NCI-H460 (cell line): ENCODE measurements at regions not wholly inside any gene's neighbourhood (a gene's known extent, or its start where the extent isn't known, plus 50 kb on each side); places are given as distances from the start of the nearest gene placed in this dataset.
A peak's percentile ranks its signal among the peaks of the same experiment; 100 is the strongest.

Experiments used
- DNase-seq: peaks from one replicate; pipeline ENCODE4 v3.0.0-alpha.2; 2016; ENCODE audit warnings: low read depth; ENCODE audit errors: extremely low read depth

DNA sequence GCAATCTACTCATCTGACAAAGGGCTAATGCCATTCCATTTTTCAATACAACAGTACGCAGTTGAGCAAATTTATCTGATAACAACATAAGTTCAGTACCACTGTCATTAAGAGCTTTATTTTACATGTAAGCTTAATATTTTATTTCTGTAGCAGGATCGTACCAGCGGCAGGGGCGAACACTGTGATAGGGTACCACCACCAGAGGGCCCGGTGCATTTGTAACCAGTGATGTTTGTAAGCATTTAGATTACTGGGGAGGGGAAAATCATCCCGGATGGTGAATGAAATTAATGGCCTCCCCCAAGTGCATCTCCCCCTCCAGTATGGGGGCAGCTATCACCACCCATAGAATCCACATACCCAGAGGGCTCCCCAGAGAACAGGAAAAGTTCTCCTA lies 179.0 kb downstream of the ADGRA3 start:
- no peak for DNase-seq

DNA sequence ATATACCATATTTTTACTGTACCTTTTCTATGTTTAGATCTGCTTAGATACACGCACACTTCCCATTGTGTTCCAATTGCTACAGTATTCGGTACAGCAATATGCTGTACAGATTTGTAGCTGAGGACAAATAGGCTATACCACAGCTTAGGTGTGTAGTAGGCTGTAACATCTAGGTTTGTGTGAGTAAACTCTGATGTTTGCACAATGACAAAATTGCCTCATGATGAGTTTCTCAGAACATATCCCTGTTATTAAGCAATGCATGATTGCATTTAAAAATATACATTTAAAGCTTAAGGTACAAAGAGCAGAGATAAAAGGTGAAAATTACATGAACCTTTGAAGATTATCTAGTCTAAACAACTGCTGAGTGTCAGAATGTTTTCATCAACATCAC lies 181.7 kb downstream of the ADGRA3 start:
- no peak for DNase-seq

DNA sequence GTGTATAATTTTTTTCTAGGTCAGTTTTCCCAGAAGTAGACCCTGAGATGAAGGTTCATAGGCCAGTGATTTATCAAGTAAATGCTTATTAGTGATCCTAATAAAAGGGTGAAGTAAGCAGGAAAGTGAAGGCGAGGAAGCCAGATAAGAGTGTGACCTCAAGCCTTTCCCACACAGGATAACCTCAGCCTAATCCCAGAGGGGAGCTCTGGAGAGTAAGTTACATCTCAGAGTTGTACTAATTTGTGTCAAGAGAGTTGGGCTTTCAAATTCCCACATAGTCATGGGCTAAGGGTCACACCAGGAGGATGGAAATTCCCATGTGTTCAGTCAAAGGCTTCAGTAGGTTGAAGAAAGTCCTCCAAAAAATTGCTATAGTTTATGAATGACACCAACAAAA lies 191.4 kb downstream of the ADGRA3 start:
- DNase-seq, result no peak

DNA sequence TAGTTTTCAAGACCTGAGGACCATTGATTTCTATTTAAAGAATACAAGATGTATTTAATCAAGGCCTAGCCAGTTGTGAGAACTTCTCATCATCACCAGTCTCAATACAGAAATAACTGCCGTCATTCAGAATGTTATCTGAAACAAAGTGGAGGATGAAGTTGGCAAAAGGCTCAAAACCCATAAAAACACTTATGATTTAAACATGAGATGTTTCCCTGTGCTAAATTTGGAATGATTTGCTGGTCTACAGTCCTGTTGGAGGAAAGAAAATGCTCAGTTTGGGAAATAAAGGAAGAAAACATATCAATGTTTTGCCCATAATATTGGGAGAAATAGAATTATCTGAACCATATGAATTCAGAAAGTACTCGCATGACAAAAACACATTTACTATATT lies 192.2 kb downstream of the ADGRA3 start:
- no peak for DNase-seq

DNA sequence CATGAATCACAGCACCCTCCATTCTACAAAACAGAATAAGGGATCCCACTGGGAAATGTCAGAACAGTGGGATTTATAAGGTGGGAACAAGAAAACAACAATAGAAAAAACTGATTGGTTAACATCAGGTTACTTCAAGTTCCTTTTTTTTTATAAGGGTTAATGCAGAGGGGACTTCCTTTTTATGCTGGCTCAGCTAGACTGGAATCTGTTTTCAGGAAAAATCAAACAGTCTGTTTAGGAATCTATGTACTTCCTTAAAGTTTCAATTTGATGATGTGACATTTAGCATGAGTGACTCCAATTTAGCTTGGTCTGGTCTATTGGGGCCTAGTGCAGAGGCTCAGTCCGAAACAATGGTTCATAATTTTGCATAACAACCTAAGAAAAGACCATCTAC lies 192.9 kb downstream of the ADGRA3 start:
- DNase-seq, result no peak

DNA sequence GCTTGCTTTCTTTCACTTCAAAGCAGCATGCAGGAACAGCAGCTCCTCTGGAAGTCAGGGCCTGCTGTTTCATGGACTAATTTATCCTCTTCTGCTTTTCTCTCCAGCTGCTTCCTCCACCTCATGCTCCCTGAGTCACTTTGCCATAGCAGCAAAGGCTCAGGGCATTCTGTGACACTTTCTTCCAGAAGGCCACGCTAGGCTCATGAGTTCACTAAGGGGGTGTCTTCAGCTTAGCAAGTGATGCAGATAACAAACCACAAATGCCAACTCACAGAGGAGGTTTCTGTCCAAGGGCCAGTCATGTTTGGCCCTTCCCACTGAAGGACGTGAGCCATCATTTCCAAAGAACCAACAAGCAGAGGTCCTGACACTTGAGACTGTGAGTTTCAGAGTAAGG lies 200.2 kb downstream of the ADGRA3 start:
- no peak for DNase-seq

DNA sequence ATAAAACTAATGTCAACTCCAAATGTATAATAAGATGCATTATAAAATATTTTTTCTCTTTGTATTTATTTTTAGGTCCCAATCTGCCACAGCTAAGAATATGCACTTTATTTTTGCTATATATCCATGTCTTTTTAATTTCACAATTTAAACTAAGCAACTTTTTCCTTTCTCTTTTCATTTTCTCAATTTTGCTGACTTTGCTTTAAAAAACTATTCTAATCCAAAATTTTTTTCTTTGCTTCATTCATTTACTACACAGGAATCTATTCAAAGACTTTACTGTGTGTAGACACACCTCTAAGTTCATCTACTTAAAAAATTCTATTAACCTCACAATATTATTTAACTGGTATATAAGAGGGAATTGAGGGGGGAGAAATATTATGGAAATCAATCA lies 201.9 kb downstream of the ADGRA3 start:
- no peak for DNase-seq

DNA sequence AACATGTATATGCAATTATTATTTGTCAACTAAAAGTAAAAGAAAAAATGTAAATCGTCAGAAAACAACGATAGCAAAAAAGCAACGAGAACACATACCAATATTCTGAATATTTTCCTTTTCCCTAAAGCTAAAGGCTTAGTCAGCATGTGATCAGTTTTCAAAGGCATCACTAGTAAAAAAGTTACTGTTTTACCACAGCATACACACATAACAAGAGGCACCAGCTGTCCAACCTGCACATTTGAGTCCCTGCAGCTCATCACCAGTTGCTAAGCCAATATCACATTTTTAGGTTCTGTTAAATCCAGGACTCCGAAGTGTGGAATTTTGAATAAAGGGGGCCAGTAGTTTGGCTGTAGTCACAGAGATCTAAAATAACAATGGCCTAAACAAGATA lies 203.8 kb downstream of the ADGRA3 start:
- DNase-seq, result no peak

DNA sequence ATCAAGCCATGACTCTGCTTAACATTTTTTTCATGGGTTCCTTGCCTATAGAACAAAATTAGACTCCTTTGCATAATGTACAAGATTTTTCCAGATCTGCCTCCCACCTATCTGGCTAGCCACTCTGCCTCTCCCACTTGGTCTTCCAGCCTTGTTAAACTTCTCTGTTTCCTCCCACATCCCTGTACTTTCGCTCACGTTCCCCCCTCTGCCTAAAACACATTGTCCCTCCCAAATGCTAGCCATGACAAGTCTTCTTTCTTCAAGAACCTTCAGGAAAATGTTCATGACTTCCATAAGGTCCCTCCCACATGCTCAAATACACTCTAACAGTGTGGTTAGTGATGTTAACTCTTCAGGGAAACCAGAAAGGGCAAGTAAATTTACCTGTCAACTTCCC lies 214.6 kb downstream of the ADGRA3 start:
- no peak for DNase-seq

DNA sequence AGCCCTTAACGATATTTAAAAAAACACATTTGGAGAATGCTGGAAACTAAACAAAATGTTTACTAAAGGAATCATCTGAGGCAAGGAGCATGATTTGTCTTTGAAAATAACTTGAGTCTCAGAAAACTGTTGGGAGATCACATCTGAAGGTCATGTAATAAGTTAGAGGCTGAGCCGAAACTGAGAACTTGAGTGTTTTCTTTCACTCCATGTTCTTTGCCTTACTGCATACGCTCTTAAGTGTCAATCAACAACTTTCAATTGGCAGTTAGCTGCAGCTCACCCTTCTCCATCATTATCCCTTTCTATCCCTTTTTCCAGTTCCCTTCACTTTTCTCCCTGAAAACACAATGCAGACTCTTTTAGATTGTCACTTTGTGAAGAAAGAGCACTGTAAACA lies 216.2 kb downstream of the ADGRA3 start:
- no peak for DNase-seq

DNA sequence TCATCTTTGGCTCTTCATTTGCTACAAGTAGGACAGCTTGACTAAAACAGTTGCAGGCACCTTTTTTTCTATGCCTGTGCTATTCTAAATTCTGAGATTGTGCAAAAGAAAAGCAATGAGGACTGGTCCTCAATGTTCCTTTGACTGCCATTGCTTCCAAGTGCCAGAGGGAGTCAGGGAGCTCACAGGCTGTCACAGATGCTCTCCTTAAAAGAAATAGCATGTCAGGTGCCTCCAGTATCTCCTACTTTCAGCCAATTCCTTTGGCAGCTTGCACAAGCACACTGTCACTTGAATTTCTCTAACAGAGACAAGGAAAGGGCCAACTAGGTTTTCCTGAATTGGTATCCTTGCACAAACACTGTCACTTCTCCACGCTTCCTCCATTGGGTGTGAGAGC lies 228.2 kb downstream of the ADGRA3 start:
- no peak for DNase-seq

DNA sequence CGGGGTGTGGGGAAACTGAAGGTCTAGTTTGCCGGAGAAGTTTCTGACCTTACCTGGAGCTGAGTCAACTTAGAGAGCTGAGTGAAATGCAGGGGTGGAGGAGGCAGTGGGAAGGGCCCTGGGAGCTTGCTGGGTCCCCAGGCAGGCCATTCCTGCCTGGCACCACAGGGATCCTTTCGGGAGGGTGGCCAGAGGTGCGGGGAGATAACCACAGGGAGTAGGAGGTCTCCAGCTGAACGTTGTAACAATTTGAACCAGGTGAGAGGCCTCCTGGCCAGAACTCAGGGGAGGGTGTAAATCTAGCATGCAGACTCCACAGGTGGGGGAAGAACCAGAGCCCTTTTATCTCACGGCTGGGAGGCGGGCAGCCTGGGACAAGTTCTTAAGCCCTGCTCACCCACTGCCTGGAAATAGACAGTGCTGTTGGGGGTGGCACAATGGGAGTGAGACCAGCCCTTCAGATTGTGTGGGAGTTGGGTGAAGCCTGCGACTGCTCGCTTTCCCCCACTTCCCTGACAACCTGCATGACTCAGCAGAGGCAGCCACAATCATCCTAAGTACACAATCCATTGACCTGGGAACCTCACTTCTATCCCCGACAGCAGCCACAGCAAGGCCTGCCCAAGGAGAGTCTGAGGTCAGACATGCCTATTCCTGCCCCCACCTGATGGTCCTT lies 247.4 kb downstream of the ADGRA3 start:
- no peak for DNase-seq

DNA sequence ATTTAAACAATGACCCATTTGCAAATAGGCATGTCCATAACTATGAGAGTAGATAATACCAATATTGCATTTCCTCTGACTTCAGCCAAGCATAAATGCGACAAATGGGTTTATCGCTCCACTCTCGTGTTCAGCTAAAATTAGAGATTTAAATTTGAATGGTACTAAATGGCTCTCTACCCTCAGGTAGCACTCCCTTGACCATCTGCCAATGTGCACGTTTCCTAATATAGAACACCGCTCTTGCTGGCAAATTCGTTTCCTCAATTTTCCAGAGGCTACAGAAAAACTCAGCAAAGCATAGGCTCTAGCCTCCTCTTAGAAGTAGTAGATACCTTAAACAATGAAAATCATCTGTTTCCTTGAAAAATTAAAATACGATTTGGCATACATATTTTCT lies 251.6 kb downstream of the ADGRA3 start:
- no peak for DNase-seq

DNA sequence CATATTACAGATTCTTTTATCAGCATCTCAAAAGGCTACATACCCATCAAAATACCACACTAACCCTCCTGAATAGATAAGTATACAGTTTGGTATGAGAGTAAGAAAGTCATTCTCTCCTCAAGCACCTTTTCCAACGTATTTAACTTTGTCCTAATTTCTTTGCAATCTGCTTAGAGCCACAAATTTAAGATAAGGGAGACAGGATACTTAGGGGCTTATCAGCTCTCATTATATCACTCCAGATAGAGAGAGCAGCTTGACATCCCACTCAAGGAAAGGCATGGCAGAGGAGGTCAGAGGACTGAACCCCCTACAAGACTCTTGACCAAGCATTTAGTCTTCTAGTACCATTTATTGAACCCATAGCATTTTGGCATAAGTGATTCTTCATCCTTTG lies 262.4 kb downstream of the ADGRA3 start:
- no peak for DNase-seq

DNA sequence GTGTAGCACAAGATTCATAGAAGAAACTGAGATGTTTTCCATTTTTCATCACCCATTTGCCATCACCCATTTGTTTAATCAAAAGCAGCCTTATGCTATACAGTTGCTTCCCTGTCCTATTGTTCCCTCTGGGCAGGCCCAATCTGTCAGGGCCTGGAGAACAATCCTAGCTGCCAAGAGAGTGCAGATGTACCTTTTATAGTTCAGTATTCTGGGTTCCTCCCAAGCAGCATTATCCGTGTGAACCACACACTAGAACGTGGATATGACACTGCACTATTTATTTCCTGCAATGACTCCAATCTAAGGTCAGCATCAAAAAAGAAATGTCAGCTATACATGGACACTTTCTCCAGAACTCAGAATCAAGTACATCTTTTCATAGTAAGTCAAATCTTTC lies 269.0 kb downstream of the ADGRA3 start:
- DNase-seq, result no peak

DNA sequence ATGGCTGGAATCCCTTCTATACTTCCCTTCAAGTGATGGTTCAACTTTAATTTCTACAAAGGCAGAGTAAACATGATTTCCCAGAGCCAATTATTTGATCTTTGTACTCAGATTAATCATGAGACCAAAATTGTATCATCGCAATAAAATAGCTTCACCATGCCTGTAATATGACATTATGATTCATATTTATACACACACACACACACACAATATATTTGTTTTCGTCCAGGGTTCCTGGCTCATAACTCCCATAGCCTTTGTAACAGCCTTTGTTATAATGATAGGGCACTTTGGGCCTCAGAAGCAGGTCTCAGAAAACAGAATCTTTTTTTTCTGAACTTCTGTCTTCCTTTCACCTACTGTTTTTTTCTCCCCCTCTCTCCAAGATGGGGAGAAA lies 270.6 kb downstream of the ADGRA3 start:
- no peak for DNase-seq

DNA sequence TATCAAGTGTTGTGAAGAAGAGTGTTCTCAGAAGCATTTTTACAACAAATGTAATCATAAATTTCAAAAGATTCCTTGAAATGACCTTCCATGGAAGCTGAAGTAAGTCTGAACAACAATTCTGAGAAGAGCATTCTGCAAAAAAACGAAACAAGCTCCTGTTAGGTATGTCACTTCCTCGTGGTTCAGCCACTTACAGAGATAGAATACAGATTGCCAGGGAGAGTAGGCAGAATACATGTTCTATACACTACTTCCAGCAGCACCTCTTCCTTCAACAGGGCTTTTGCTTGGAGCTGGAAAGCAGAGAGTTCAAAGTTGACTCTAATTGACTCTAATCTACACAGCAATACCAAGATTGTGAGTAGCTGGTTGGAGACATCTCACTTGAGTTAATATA lies 274.5 kb downstream of the ADGRA3 start:
- DNase-seq, result no peak

DNA sequence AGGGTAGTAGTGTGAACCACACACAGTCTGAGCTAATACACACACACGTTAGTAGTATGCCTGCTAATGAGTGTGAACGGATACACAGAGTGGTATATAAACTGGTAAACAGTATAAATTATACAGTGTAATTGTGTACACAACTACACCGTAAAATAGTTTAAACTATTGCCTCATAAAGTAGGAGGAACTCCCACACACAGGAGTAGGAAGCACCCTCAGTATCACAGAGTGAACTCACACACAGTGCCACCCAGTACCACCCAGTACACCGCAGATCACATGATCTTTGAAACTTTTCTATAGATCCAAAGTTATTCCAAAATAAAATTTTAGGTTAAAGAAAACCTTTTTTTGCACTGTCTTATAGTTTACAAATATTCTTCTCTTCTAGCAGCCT lies 275.1 kb downstream of the ADGRA3 start:
- DNase-seq, result no peak

DNA sequence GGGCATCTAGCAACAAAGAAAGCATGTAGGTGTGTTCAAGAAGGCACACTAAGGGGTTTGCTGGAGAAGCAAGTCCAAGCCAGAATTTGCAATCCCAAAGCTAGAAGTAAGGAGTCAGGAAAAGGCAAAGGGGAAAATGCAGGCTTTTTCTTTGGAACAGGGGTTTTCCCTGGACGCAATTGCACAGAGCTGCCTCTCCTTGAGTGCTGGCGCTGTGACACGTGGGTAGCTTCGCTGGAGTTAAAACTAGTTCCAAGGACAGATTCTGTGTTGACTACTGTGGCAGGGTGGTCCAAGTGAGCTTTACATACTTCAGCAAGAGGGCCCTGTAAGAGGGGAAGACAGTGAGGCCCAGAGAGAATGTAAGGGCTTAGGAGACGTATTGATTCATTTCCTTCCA lies 277.1 kb downstream of the ADGRA3 start:
- DNase-seq, result peak; percentile 2

DNA sequence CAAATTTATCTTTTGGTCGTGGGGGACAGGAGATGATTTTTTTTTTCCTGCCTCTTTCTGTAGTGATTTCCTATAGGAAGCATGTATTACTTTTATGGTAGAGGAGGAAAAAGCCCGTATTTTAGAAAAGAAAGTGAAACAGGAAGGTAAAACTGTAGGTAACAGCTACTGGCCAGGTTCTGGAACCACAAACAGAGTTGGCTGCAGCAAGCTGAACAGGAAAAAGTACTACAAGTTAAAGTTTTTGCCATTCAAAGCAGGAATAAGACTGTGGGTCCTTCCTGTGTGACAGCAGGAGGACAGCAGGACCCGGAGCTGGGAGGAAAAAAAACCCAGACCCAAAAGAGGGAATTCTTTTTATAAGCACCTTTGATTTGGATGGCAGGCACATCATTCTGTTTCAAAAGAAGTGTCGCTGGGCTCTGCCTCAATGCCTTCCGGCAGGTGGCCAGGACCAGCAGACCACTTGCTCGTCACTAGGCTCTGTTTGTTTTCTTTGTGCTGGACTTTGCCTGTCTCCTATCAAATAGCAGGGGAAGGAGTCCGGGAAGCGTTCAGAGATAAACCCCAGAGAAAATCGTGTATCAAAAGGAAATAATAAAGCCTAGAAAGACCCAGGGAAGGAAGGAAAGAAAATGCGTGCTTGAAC lies 277.9 kb downstream of the ADGRA3 start:
- DNase-seq, result no peak

DNA sequence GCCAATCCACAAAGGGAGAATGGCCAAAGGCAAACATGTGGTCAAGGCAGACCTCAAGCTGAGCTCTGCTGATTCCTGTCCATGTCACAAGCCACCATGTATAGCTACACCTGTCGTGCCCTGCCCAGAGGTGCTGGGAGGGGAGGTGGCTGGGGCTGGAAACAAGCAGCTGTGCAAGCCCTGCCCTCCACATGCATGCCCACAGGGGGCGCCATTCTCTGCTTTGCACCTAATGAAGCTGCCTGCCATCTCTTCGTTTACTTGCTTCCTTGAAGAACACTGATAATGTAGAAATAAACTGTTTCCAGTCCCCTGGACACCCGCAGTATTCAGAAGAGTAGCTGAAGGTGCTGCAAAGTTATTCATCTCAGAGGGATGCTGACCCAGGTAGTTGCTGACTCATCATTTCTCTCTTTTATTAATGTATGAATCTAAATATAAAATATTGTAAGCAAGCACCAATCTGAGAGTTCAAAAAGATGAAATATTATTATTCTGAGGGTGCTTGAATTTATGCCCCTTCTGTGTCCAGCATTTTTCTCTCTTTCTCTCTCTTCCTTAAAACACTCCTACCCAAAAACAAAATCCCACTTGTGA lies 278.6 kb downstream of the ADGRA3 start:
- DNase-seq, result no peak

DNA sequence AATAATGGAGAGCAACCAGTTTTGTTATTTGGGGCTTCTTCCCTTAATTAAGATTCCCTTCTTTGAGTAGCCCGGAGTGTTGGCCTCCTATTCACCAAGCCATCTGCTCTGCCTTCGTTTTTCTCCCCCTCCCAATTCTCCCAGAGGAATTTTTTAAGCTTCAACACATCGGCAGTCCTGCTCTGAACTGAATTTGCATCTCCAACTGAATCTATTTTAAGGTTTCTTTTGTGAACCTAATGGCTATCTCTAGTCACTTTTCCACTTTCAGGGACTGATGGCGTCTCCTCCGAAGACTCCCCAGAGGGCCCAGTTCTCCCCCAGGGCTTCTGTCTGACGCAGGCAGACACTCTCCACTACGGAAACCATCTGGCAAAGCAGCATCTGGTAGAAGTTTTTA lies 280.2 kb downstream of the ADGRA3 start:
- no peak for DNase-seq

DNA sequence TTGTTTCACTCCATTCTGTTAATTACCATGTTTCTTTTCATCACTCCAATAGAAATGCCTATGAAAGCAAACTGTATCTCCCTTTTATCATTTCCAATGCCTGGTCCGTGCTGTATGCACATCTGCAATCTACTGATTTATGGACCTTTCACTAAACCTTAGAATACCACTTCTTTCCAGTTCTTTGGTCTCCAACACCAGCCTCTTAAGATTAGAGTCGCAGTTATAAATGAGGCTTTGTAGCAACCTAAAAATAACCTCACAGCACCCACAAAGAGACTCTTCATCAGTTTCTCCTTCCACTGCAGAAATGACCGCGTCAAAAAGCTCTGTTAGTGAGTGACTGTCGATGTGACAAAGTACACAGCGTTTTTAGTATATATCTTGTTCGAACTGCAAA lies 282.6 kb downstream of the ADGRA3 start:
- DNase-seq, result no peak
